HepG2 (cell line): ENCODE measurements at regions not wholly inside any gene's neighbourhood (a gene's known extent, or its start where the extent isn't known, plus 50 kb on each side); places are given as distances from the start of the nearest gene placed in this dataset.

ENCODE experiments used
- ATAC-seq: fragments of 200-7000 bp; cut with Tn5 transposase; 3 replicates; pipeline ENCODE4 v1.9.1; 2020; ENCODE audit warnings: mild to moderate bottlenecking, moderate library complexity
- BruUV-seq: library from RNA; stranded (reverse); fragments of 400-500 nt; replicated peaks from 2 replicates; lab custom pipeline; 2021; lab: Mats Ljungman, UMichigan
- CTCF ChIA-PET: fragments of 300-600 bp; formaldehyde crosslinking; extraction: SDS; loops from one replicate; lab custom pipeline; 2021; ENCODE audit warnings: low total read pairs, inconsistent platforms, low intra/inter-chr PET ratio; lab: Yijun Ruan, JAX
- POLR2A ChIA-PET: fragments of 350-600 bp; sonication (Branson Sonifier 250); formaldehyde crosslinking; loops from one replicate; lab custom pipeline; 2020; ENCODE audit warnings: antibody characterized with exemption, inconsistent platforms; lab: Yijun Ruan, JAX
- DNase-seq: peaks from one replicate; pipeline ENCODE4 v3.0.0-alpha.2; 2015; ENCODE audit warnings: low spot score
- FAIRE-seq: peaks from 3 replicates; lab custom pipeline; 2011; peaks lifted over from hg19 to GRCh38; lab: Jason Lieb, UNC
- H2AFZ ChIP-seq: one replicate; pipeline ENCODE4 v1.6.1; 2011; ENCODE audit warnings: low read length, inconsistent platforms
- H3K27ac ChIP-seq: fragments of 300-600 bp; 3 replicates; pipeline ENCODE4 v1.8.0; 2011; ENCODE audit warnings: mixed run types, mild to moderate bottlenecking, mixed read lengths, low read length, inconsistent platforms; ENCODE audit not compliant: insufficient read depth; ENCODE audit errors: extremely low read length
- H3K27me3 ChIP-seq, 2 experiments: fragments of 200-600 bp in 1 of 2; 2 replicates in 1 of 2; 3 replicates in 1 of 2; pipeline versions ENCODE4 v1.6.0 to v1.8.0; 2011; ENCODE audit warnings: low read length in 2 of 2, mild to moderate bottlenecking in 2 of 2, moderate library complexity in 2 of 2, inconsistent platforms in 1 of 2; ENCODE audit not compliant: insufficient read depth in 2 of 2, control insufficient read depth in 1 of 2
- H3K36me3 ChIP-seq, 2 experiments: fragments of 200-600 bp in 1 of 2; replicated peaks in 1 of 2; 2 replicates in 1 of 2; 3 replicates in 1 of 2; pipeline versions ENCODE4 v1.5.1 to v1.8.0; 2011; ENCODE audit warnings: low read length in 2 of 2, inconsistent platforms in 1 of 2; ENCODE audit not compliant: insufficient read depth in 2 of 2, control insufficient read depth in 1 of 2
- H3K4me1 ChIP-seq: 2 replicates; pipeline ENCODE4 v1.5.1; 2012; ENCODE audit warnings: low read length, inconsistent platforms; ENCODE audit not compliant: insufficient read depth
- H3K4me2 ChIP-seq: 2 replicates; pipeline ENCODE4 v1.6.0; 2011; ENCODE audit warnings: low read depth, low read length, inconsistent platforms
- H3K4me3 ChIP-seq, 3 experiments: fragments of 200-600 bp in 1 of 3; sonication (generic), shearing (Covaris generic) in 1 of 3; replicated peaks in 1 of 3; 2 replicates each; pipeline ENCODE4 v1.5.1; 2011 to 2016; ENCODE audit warnings: low read length in 3 of 3, inconsistent platforms in 2 of 3, low read depth in 2 of 3, mild to moderate bottlenecking in 2 of 3, control low read depth in 1 of 3, mixed read lengths in 1 of 3; ENCODE audit not compliant: insufficient read depth in 1 of 3
- H3K79me2 ChIP-seq: one replicate; pipeline ENCODE4 v1.6.1; 2011; ENCODE audit warnings: low read length, inconsistent platforms; ENCODE audit not compliant: insufficient read depth
- H3K9ac ChIP-seq: 2 replicates; pipeline ENCODE4 v1.6.0; 2011; ENCODE audit warnings: mild to moderate bottlenecking, low read depth, low read length, inconsistent platforms; ENCODE audit not compliant: insufficient read depth
- H3K9me3 ChIP-seq: 2 replicates; pipeline ENCODE4 v1.5.1; 2012; ENCODE audit warnings: mild to moderate bottlenecking, low read length
- H4K20me1 ChIP-seq: 2 replicates; pipeline ENCODE4 v1.6.0; 2011; ENCODE audit warnings: inconsistent platforms, mild to moderate bottlenecking, low read length, moderate library complexity; ENCODE audit not compliant: insufficient read depth
- TBP ChIP-seq: sonication (generic); formaldehyde crosslinking; IDR thresholded peaks from 2 replicates; pipeline ENCODE4 v1.5.0; 2020; ENCODE audit warnings: missing genetic modification reagents
- TCF7L2 ChIP-seq: IDR thresholded peaks from 2 replicates; pipeline ENCODE4 v1.6.1; 2011; ENCODE audit warnings: mild to moderate bottlenecking, low read depth, low read length, moderate library complexity
- XRCC5 ChIP-seq: fragments of 200-400 bp; formaldehyde crosslinking; optimal IDR thresholded peaks from 2 replicates; pipeline ENCODE3; 2017; ENCODE audit warnings: mild to moderate bottlenecking, low read length
- ZFP90 ChIP-seq: sonication (generic); formaldehyde crosslinking; IDR thresholded peaks from 2 replicates; pipeline ENCODE4 v1.8.0; 2022; ENCODE audit warnings: missing genetic modification reagents, mild to moderate bottlenecking, inconsistent platforms, borderline replicate concordance
- ZNF224 ChIP-seq: sonication (generic); formaldehyde crosslinking; IDR thresholded peaks from 2 replicates; pipeline ENCODE4 v1.5.0; 2020; ENCODE audit warnings: mild to moderate bottlenecking, missing genetic modification reagents
- ZNF660 ChIP-seq: sonication (generic); formaldehyde crosslinking; IDR thresholded peaks from 2 replicates; pipeline ENCODE4 v1.5.1; 2020; ENCODE audit warnings: mild to moderate bottlenecking, low read depth, missing genetic modification reagents, borderline replicate concordance
- ZNF816 ChIP-seq: sonication (generic); formaldehyde crosslinking; IDR thresholded peaks from 2 replicates; pipeline ENCODE4 v1.8.0; 2022; ENCODE audit warnings: missing genetic modification reagents, mild to moderate bottlenecking, borderline replicate concordance
- WGBS: methylation state at CpG from one replicate; pipeline ENCODE4 v1.1.6; 2017; ENCODE audit warnings: low lambda C conversion rate; 5-methylcytosine and 5-hydroxymethylcytosine counted together
- in situ Hi-C: cut with HindIII; loops from 2 replicates; pipeline ENCODE4 v1.10.0; 2017; ENCODE audit warnings: low pct_unique_long_range_greater_than_20kb; ENCODE audit not compliant: extremely low pct_ligation_motif_present
- intact Hi-C: fragments of 100-400 bp; cut with micrococcal nuclease; formaldehyde crosslinking; loops from one replicate; pipeline ENCODE4 v1.10.0; 2022; ENCODE audit not compliant: unreplicated experiment
- TF ChIP-seq, protein P1 (sequence below), 2 experiments: sonication (generic) in 1 of 2; formaldehyde crosslinking in 1 of 2; IDR thresholded peaks; 2 replicates each; pipeline versions ENCODE4 v1.4.0 to v1.6.1; 2016 to 2020; ENCODE audit warnings: borderline replicate concordance in 1 of 2, low read depth in 1 of 2, mild to moderate bottlenecking in 1 of 2, missing genetic modification reagents in 1 of 2
- TF ChIP-seq, protein P2 (sequence below): sonication (generic); formaldehyde crosslinking; IDR thresholded peaks from 2 replicates; pipeline ENCODE4 v1.4.0; 2020; ENCODE audit warnings: missing genetic modification reagents, borderline replicate concordance
- TF ChIP-seq, protein P3 (sequence below): sonication (generic); formaldehyde crosslinking; IDR thresholded peaks from 2 replicates; pipeline ENCODE4 v1.5.1; 2020; ENCODE audit warnings: mild to moderate bottlenecking, moderate library complexity, missing genetic modification reagents

DNA sequence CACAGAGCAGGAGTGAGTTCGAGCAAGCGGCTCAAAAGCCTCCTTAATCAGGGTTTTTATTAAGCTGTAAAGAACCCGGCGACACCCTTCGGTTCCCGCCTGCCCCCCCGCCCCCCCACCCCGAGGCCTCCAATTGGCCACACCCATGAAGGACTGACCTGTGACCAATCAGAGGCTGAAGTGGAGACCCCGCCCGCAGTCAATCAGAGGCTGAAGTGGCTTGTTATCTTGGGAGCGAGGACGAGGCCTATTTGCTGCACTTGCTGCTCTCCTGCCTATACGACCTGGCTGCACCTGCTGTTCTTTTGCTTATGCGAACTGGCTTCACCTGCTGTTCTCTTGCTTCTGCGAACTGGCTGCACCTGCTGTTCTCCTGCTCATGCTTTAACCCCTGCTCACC, 844.9 kb downstream of the OLFM4 start:
- in situ Hi-C loops: no loop called here

DNA sequence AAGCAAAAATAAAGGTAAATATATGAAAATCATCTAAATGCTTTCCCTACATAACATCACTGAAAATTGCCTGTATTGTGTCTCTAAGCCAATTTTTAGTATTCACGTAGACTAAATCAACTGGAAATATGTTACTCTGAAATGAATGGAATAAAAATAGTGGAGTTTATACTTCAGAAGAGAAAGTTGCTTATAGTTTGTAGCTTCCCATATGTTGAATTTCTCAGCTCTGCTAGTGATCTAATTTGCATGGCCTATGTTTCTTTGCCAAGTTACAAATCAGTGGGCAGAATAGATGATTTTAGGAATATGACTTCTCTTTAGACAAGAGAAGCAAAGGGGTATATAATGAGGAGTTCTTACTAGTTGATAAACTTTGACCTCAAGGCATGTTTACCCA, 850.2 kb downstream of the OLFM4 start:
- ChIA-PET CTCF (no interaction called here), POLR2A (no interaction called here)
- no peak for TF ChIP-seq ZFP90 (CRISPR knock-in tag)
- TF ChIP-seq, protein P1, sequence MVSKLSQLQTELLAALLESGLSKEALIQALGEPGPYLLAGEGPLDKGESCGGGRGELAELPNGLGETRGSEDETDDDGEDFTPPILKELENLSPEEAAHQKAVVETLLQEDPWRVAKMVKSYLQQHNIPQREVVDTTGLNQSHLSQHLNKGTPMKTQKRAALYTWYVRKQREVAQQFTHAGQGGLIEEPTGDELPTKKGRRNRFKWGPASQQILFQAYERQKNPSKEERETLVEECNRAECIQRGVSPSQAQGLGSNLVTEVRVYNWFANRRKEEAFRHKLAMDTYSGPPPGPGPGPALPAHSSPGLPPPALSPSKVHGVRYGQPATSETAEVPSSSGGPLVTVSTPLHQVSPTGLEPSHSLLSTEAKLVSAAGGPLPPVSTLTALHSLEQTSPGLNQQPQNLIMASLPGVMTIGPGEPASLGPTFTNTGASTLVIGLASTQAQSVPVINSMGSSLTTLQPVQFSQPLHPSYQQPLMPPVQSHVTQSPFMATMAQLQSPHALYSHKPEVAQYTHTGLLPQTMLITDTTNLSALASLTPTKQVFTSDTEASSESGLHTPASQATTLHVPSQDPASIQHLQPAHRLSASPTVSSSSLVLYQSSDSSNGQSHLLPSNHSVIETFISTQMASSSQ (IDR thresholded peaks at IDR 0.05; ENCODE audit: low read depth): no peak
- TF ChIP-seq, protein P1 (CRISPR knock-in tag; IDR thresholded peaks at IDR 0.05; ENCODE audit: borderline replicate concordance): no peak
- TF ChIP-seq TCF7L2: no peak
- TF ChIP-seq ZNF224 (CRISPR knock-in tag): no peak
- TF ChIP-seq ZNF660 (CRISPR knock-in tag): no peak
- H3K4me3 ChIP-seq: no peak overlapping the region
- ATAC-seq (no peak), FAIRE-seq (no peak), DNase-seq (no peak)
- no peaks in the 10 kb centered on the region for H3K36me3 ChIP-seq
- no peaks in the 10 kb centered on the region for H4K20me1 ChIP-seq
- H3K79me2 ChIP-seq: no peaks in the 10 kb centered on the region
- H3K4me2 ChIP-seq: no peak overlapping the region
- H3K4me1 ChIP-seq: no peaks in the 10 kb centered on the region
- no peak overlapping the region for H3K9ac ChIP-seq
- no TSS peak for BruUV-seq
- in situ Hi-C loops: no loop called here
- H3K27me3 ChIP-seq: no peaks in the 10 kb centered on the region
- no peak overlapping the region for H2AFZ ChIP-seq
- intact Hi-C loops: no loop called here
- 6% methylated on average over 1 of the region's 1 CpG for WGBS
- no peak overlapping the region for H3K27ac ChIP-seq
- H3K9me3 ChIP-seq: peaks cover 63% of the 10 kb centered on the region

More for the DNA sequence above, 844.9 kb downstream of the OLFM4 start:
- CTCF ChIA-PET: no interaction called here
- DNase-seq: no peak
- H3K4me3 ChIP-seq: no peak overlapping the region
- no peaks in the 10 kb centered on the region for H3K4me1 ChIP-seq
- no peaks in the 10 kb centered on the region for H4K20me1 ChIP-seq
- no peak for FAIRE-seq
- TF ChIP-seq, protein P2, sequence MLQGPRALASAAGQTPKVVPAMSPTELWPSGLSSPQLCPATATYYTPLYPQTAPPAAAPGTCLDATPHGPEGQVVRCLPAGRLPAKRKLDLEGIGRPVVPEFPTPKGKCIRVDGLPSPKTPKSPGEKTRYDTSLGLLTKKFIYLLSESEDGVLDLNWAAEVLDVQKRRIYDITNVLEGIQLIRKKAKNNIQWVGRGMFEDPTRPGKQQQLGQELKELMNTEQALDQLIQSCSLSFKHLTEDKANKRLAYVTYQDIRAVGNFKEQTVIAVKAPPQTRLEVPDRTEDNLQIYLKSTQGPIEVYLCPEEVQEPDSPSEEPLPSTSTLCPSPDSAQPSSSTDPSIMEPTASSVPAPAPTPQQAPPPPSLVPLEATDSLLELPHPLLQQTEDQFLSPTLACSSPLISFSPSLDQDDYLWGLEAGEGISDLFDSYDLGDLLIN (CRISPR knock-in tag): no peak
- no peak for TF ChIP-seq XRCC5
- TF ChIP-seq TBP (CRISPR knock-in tag): no peak
- TF ChIP-seq ZNF816 (CRISPR knock-in tag): no peak
- TF ChIP-seq, protein P3, sequence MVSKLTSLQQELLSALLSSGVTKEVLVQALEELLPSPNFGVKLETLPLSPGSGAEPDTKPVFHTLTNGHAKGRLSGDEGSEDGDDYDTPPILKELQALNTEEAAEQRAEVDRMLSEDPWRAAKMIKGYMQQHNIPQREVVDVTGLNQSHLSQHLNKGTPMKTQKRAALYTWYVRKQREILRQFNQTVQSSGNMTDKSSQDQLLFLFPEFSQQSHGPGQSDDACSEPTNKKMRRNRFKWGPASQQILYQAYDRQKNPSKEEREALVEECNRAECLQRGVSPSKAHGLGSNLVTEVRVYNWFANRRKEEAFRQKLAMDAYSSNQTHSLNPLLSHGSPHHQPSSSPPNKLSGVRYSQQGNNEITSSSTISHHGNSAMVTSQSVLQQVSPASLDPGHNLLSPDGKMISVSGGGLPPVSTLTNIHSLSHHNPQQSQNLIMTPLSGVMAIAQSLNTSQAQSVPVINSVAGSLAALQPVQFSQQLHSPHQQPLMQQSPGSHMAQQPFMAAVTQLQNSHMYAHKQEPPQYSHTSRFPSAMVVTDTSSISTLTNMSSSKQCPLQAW (CRISPR knock-in tag): no peak
- H3K27ac ChIP-seq: no peak overlapping the region
- intact Hi-C loops: no loop called here
- no peak for ATAC-seq
- peaks cover 55% of the 10 kb centered on the region for H3K9me3 ChIP-seq
- H3K9ac ChIP-seq: no peak overlapping the region
- 41% methylated on average over 8 of the region's 15 CpGs for WGBS
- H3K79me2 ChIP-seq: no peaks in the 10 kb centered on the region
- H2AFZ ChIP-seq: no peak overlapping the region
- H3K36me3 ChIP-seq: no peaks in the 10 kb centered on the region
- BruUV-seq: no TSS peak
- no peak overlapping the region for H3K4me2 ChIP-seq
- no peaks in the 10 kb centered on the region for H3K27me3 ChIP-seq
- POLR2A ChIA-PET: no interaction called here
